OCI-LY1 (cell line): ENCODE measurements at regions not wholly inside any gene's neighbourhood (a gene's known extent, or its start where the extent isn't known, plus 50 kb on each side); places are given as distances from the start of the nearest gene placed in this dataset.

Experiments
- H2AFZ ChIP-seq: fragments of 200-600 bp; sonication (generic), shearing (Covaris generic); 2 replicates; pipeline ENCODE4 v1.6.0; 2014; ENCODE audit warnings: antibody characterized with exemption, mild to moderate bottlenecking, low read length
- H3F3A ChIP-seq: fragments of 200-600 bp; sonication (generic), shearing (Covaris generic); 2 replicates; pipeline ENCODE4 v1.6.0; 2014; ENCODE audit warnings: mild to moderate bottlenecking, antibody characterized with exemption, low read length, moderate library complexity; ENCODE audit not compliant: insufficient read depth
- H3K27ac ChIP-seq: fragments of 200-600 bp; sonication (generic); 2 replicates; pipeline ENCODE4 v1.5.1; 2014; ENCODE audit warnings: low read length, mixed run types, mild to moderate bottlenecking, low read depth; ENCODE audit not compliant: poor library complexity, severe bottlenecking
- H3K27me3 ChIP-seq: fragments of 200-600 bp; sonication (generic); 2 replicates; pipeline ENCODE4 v1.6.0; 2014; ENCODE audit warnings: antibody characterized with exemption, mild to moderate bottlenecking, low read length, moderate library complexity; ENCODE audit not compliant: insufficient read depth
- H3K36me3 ChIP-seq: fragments of 200-600 bp; sonication (generic); 2 replicates; pipeline ENCODE4 v1.6.1; 2014; ENCODE audit warnings: mild to moderate bottlenecking, antibody characterized with exemption, low read length, moderate library complexity, mixed read lengths; ENCODE audit not compliant: insufficient read depth
- H3K4me1 ChIP-seq: fragments of 200-600 bp; sonication (generic); 2 replicates; pipeline ENCODE4 v1.5.1; 2014; ENCODE audit warnings: mild to moderate bottlenecking, low read length, moderate library complexity; ENCODE audit not compliant: insufficient read depth, severe bottlenecking
- H3K4me2 ChIP-seq: fragments of 200-600 bp; sonication (generic), shearing (Covaris generic); 2 replicates; pipeline ENCODE4 v1.6.1; 2014; ENCODE audit warnings: low read length
- H3K4me3 ChIP-seq: fragments of 200-600 bp; sonication (generic); 2 replicates; pipeline ENCODE4 v1.5.1; 2014; ENCODE audit warnings: low read length, low read depth, mild to moderate bottlenecking, mixed read lengths; ENCODE audit not compliant: poor library complexity, severe bottlenecking
- H3K79me2 ChIP-seq: fragments of 200-600 bp; shearing (Covaris generic); 2 replicates; pipeline ENCODE4 v1.6.1; 2016; ENCODE audit warnings: mixed run types, low read length, mixed read lengths; ENCODE audit not compliant: insufficient read depth
- H3K9ac ChIP-seq: fragments of 200-600 bp; sonication (generic), shearing (Covaris generic); 2 replicates; pipeline ENCODE4 v1.6.1; 2014; ENCODE audit warnings: mild to moderate bottlenecking, low read length, mixed read lengths
- H3K9me2 ChIP-seq: fragments of 200-600 bp; sonication (generic), shearing (Covaris generic); 2 replicates; pipeline ENCODE4 v1.6.1; 2014; ENCODE audit warnings: low read depth, mild to moderate bottlenecking, low read length, mixed read lengths
- H3K9me3 ChIP-seq: fragments of 200-600 bp; shearing (Covaris generic); 2 replicates; pipeline ENCODE4 v1.6.1; 2014; ENCODE audit warnings: low read length, mixed read lengths
- H4K20me1 ChIP-seq: fragments of 200-600 bp; sonication (generic), shearing (Covaris generic); 2 replicates; pipeline ENCODE4 v1.6.0; 2016; ENCODE audit warnings: mild to moderate bottlenecking, low read length; ENCODE audit not compliant: insufficient read depth
- EZH2 ChIP-seq: fragments of 200-600 bp; sonication (generic), shearing (Covaris generic); IDR thresholded peaks from 2 replicates; pipeline ENCODE4 v1.8.0; 2017; ENCODE audit warnings: borderline replicate concordance, mixed run types, mild to moderate bottlenecking, antibody characterized with exemption, low read length, moderate library complexity, mixed read lengths
- TF ChIP-seq, protein P1 (sequence below): fragments of 200-600 bp; sonication (generic), shearing (Covaris generic); IDR thresholded peaks from 2 replicates; pipeline ENCODE4 v1.5.1; 2017; ENCODE audit warnings: mild to moderate bottlenecking, antibody characterized with exemption, low read length, moderate library complexity, mixed read lengths

DNA sequence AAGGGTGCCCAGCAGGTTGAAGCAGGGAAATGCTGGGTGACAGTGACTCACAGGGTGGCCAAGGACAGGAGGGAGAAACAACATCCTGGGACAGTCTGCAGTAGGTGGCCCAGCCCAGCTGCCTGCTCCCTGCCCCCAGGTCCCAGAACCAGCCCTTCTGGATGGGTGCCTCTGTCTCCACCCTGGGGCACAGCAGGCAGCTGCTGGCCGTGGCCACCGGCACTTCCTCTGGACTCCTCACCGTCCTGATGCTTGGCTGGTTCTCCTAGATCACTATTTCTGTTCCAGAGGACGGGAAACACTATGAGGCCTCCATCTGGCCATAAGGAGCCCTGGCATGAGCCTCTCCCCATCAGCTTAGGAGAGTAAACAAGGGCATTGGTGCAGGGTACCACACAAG lies 258.9 kb downstream of the XXYLT1 start:
- no peak overlapping the region for H3K4me3 ChIP-seq
- no peaks in the 10 kb centered on the region for H3K79me2 ChIP-seq
- no peaks in the 10 kb centered on the region for H3K36me3 ChIP-seq
- no peaks in the 10 kb centered on the region for H3F3A ChIP-seq
- peaks cover 13% of the 10 kb centered on the region; the same call in 1 of the 2 replicates for H3K27me3 ChIP-seq
- no peaks in the 10 kb centered on the region for H3K9me2 ChIP-seq
- no peaks in the 10 kb centered on the region for H3K4me1 ChIP-seq
- no peak overlapping the region for H2AFZ ChIP-seq
- no peak overlapping the region for H3K9ac ChIP-seq
- H3K4me2 ChIP-seq: no peak overlapping the region
- H3K27ac ChIP-seq: no peak overlapping the region
- H4K20me1 ChIP-seq: no peaks in the 10 kb centered on the region
- H3K9me3 ChIP-seq: no peaks in the 10 kb centered on the region
- TF ChIP-seq, protein P1, sequence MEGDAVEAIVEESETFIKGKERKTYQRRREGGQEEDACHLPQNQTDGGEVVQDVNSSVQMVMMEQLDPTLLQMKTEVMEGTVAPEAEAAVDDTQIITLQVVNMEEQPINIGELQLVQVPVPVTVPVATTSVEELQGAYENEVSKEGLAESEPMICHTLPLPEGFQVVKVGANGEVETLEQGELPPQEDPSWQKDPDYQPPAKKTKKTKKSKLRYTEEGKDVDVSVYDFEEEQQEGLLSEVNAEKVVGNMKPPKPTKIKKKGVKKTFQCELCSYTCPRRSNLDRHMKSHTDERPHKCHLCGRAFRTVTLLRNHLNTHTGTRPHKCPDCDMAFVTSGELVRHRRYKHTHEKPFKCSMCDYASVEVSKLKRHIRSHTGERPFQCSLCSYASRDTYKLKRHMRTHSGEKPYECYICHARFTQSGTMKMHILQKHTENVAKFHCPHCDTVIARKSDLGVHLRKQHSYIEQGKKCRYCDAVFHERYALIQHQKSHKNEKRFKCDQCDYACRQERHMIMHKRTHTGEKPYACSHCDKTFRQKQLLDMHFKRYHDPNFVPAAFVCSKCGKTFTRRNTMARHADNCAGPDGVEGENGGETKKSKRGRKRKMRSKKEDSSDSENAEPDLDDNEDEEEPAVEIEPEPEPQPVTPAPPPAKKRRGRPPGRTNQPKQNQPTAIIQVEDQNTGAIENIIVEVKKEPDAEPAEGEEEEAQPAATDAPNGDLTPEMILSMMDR: no peak
- TF ChIP-seq EZH2: no peak

DNA sequence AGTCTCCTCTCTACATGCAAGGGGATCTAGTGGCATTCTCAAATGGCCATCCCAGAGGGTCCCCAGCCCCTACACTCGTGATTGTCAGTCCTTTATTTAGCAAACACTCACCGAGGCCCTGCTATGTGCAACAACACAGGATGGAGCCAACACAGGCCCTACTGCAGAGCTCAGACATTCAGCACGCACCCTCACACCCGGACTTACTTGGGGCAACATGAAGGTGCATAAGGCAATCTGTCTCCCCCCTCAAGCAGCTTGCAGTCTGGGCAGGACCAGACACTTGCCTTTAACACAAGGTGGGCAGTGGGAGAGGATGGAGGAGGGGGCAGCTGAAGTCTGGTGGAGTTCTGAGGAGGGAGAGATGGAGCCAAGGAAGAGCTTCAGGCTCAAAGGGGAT lies 258.4 kb downstream of the XXYLT1 start:
- Histone ChIP-seq H3K4me3 (no peak overlapping the region), H3K79me2 (no peaks in the 10 kb centered on the region), H3K9ac (no peak overlapping the region), H3K27ac (no peak overlapping the region), H3K27me3 (peaks cover 14% of the 10 kb centered on the region; the same call in 1 of the 2 replicates), H3K9me2 (no peaks in the 10 kb centered on the region), H3F3A (no peaks in the 10 kb centered on the region), H3K4me1 (no peaks in the 10 kb centered on the region), H3K4me2 (no peak overlapping the region), H4K20me1 (no peaks in the 10 kb centered on the region), H3K9me3 (no peaks in the 10 kb centered on the region), H2AFZ (no peak overlapping the region), H3K36me3 (no peaks in the 10 kb centered on the region)
- TF ChIP-seq EZH2: no peak
- TF ChIP-seq, protein P1: no peak

DNA sequence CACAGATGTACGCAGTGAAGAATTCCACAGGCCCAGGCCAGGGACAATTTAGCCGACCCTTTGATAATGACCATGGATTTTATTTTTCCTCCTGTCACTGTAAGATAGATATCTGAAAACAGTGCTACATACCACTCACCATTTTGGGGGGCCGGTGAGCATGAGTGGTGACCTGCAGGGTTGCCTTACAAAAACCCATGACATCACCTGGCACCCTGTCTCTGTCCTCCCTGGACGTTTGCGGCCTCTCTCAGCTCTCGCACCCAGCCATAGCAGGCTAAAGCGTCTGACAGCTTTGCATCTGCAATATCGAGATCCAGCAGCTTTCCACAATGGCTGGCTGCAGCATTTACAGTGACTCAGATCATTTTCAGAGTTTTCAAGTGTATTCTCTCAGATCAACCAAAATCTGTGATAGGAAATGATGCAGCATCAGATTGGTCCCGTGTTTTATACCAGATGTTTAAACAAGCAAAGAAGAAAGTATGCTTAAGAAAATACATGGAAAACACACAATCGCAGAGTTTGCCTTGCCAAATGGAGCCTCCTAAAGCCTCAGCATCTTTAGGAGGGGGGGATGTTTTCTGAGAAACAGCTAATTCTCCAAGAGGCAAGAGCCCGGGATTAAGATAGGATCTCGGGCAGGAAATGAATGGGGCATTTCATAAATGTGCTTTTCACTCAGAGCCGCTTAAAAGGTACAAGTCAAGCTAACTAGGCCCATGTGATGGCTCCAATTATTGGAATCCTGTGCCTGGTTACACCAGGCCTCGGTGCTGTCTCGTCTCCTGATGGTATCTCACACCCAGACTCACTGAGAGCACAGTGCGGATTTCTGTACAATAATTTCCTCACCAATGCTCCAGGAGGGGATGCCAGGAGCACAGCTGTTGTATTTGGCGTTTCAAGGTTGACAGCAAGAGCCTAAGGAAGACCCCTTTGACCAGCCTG lies 257.3 kb downstream of the XXYLT1 start:
- Histone ChIP-seq H3K4me1 (no peaks in the 10 kb centered on the region), H3K79me2 (no peaks in the 10 kb centered on the region)

More for the DNA sequence above, 257.3 kb downstream of the XXYLT1 start:
- H3K27me3 ChIP-seq: peaks cover 16% of the 10 kb centered on the region; the same call in 1 of the 2 replicates
- no peaks in the 10 kb centered on the region for H3F3A ChIP-seq
- no peak overlapping the region for H2AFZ ChIP-seq
- no peak overlapping the region for H3K4me3 ChIP-seq
- no peak overlapping the region for H3K9ac ChIP-seq
- TF ChIP-seq, protein P1: no peak
- TF ChIP-seq EZH2: no peak
- H4K20me1 ChIP-seq: no peaks in the 10 kb centered on the region
- H3K9me3 ChIP-seq: no peaks in the 10 kb centered on the region
- H3K36me3 ChIP-seq: no peaks in the 10 kb centered on the region
- H3K27ac ChIP-seq: no peak overlapping the region
- H3K9me2 ChIP-seq: no peaks in the 10 kb centered on the region
- H3K4me2 ChIP-seq: no peak overlapping the region
